NCI-H1092 treated with DMSO at 0.1 percent for 48 hours (cell line): ENCODE measurements at regions not wholly inside any gene's neighbourhood (a gene's known extent, or its start where the extent isn't known, plus 50 kb on each side); places are given as distances from the start of the nearest gene placed in this dataset.
A peak's percentile ranks its signal among the peaks of the same experiment; 100 is the strongest.
"Not testable (repeated sequence)": the region's sequence is repeated elsewhere in the genome, so short reads cannot be mapped to it uniquely, and the experiment has no call there.

Source experiments
- DNase-seq: peaks from one replicate; lab custom pipeline; 2025; lab: John Stamatoyannopoulos, UW

GRCh38 chr9:82911996-82912395, 150.9 kb downstream of the RASEF start:
- DNase-seq: no peak

- DNase-seq: peak; percentile 11
Measured at GRCh38 chr9:82912645-82913044, 150.3 kb downstream of the RASEF start.

GRCh38 chr9:82916238-82916637, 146.7 kb downstream of the RASEF start:
- not testable (repeated sequence) for DNase-seq

GRCh38 chr9:82920154-82920553, 142.8 kb downstream of the RASEF start:
- DNase-seq: no peak

GRCh38 chr9:82922686-82923085, 140.3 kb downstream of the RASEF start:
- DNase-seq: no peak

GRCh38 chr9:82923092-82923911, 139.6 kb downstream of the RASEF start:
- peak; percentile 92 for DNase-seq

GRCh38 chr9:82923912-82924605, 138.9 kb downstream of the RASEF start:
- DNase-seq: peak; percentile 80
